GM19463 (cell line): ENCODE measurements at regions not wholly inside any gene's neighbourhood (a gene's known extent, or its start where the extent isn't known, plus 50 kb on each side); places are given as distances from the start of the nearest gene placed in this dataset.
A peak's percentile ranks its signal among the peaks of the same experiment; 100 is the strongest.
"Not testable (repeated sequence)": the region's sequence is repeated elsewhere in the genome, so short reads cannot be mapped to it uniquely, and the experiment has no call there.

Experiments
- ATAC-seq: cut with Tn5 transposase; IDR thresholded peaks from one replicate; pipeline ENCODE4 v1.9.1; 2021; ENCODE audit warnings: mild to moderate bottlenecking, moderate library complexity; ENCODE audit not compliant: unreplicated experiment

GRCh38 chr10:8334631-8335030 is 280.1 kb downstream of the GATA3 start:
- ATAC-seq: no peak

- ATAC-seq: no peak
These were observed 282.3 kb downstream of the GATA3 start for GRCh38 chr10:8336629-8337331.

- no peak for ATAC-seq
These were observed 282.8 kb downstream of the GATA3 start for GRCh38 chr10:8337332-8337651.

GRCh38 chr10:8338177-8338766 is 283.8 kb downstream of the GATA3 start:
- ATAC-seq: no peak

- no peak for ATAC-seq
These were observed 290.3 kb downstream of the GATA3 start for GRCh38 chr10:8344756-8345155.

- no peak for ATAC-seq
These were observed 292.4 kb downstream of the GATA3 start for GRCh38 chr10:8346861-8347260.

- not testable (repeated sequence) for ATAC-seq
These were observed 293.1 kb downstream of the GATA3 start for GRCh38 chr10:8347614-8348013.

GRCh38 chr10:8349610-8350249 is 295.2 kb downstream of the GATA3 start:
- no peak for ATAC-seq

GRCh38 chr10:8350250-8350967 is 295.9 kb downstream of the GATA3 start:
- no peak for ATAC-seq

- ATAC-seq: no peak
These were observed 297.9 kb downstream of the GATA3 start for GRCh38 chr10:8352171-8353075.

GRCh38 chr10:8356283-8356682 is 301.8 kb downstream of the GATA3 start:
- ATAC-seq: no peak

- no peak for ATAC-seq
These were observed 305.0 kb downstream of the GATA3 start for GRCh38 chr10:8359467-8359866.

GRCh38 chr10:8360365-8360764 is 305.9 kb downstream of the GATA3 start:
- ATAC-seq: no peak

GRCh38 chr10:8360814-8361509 is 306.5 kb downstream of the GATA3 start:
- ATAC-seq: no peak

GRCh38 chr10:8361510-8361844 is 307.0 kb downstream of the GATA3 start:
- ATAC-seq: no peak

GRCh38 chr10:8365935-8366911 is 311.7 kb downstream of the GATA3 start:
- no peak for ATAC-seq

GRCh38 chr10:8367672-8368411 is 313.4 kb downstream of the GATA3 start:
- not testable (repeated sequence) for ATAC-seq

GRCh38 chr10:8369666-8370065 is 315.2 kb downstream of the GATA3 start:
- peak; percentile 58 for ATAC-seq
